ENCODE measurements at regions not wholly inside any gene's neighbourhood (a gene's known extent, or its start where the extent isn't known, plus 50 kb on each side); places are given as distances from the start of the nearest gene placed in this dataset.

DNA sequence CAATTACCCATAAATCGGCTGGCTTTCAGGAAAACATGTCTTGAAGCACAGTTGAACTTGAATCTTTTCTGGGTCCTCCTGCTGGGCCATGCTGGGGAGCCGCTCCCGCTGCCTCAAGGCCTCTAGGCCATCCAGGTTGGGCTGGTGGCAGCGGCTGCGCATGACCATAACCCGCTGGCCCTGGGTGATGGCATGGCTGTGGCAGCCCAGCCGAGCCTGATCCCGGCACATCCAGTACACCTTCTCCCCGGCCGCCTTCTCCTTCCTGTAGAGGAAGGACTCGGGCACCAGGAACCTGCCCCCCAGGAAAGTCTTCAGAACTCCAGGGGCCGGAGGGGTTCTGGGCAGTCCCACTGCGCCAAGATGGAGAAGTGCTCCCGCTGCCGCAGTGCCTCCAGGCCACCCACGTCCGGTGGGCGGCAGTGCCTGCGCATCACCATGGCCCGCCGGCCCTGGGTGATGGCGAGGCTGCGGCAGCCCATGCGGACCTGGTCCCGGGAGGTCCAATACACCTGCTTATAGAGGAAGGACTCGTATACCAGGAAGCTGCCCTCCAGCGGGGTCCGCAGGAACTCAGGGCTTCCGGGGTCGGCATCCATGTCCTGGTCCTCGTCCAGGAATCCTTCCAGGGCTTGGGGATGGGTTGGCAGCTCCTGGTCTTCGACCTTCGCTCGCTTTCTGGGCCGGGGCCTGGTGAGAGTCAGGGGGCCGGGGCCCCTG lies 84.3 kb upstream of the FXR1 start:
- Histone ChIP-seq H3K4me3 (replicated peaks; ENCODE audit: insufficient read depth, low read length) (no peak overlapping the region), H3K27me3 (ENCODE audit: insufficient read depth, poor library complexity, severe bottlenecking) (no peaks in the 10 kb centered on the region), H3K27ac (replicated peaks) (no peak overlapping the region)
- no peak for DNase-seq (ENCODE audit: low read depth in 1 of 2, low spot score in 1 of 2)
- TF ChIP-seq, protein P1, sequence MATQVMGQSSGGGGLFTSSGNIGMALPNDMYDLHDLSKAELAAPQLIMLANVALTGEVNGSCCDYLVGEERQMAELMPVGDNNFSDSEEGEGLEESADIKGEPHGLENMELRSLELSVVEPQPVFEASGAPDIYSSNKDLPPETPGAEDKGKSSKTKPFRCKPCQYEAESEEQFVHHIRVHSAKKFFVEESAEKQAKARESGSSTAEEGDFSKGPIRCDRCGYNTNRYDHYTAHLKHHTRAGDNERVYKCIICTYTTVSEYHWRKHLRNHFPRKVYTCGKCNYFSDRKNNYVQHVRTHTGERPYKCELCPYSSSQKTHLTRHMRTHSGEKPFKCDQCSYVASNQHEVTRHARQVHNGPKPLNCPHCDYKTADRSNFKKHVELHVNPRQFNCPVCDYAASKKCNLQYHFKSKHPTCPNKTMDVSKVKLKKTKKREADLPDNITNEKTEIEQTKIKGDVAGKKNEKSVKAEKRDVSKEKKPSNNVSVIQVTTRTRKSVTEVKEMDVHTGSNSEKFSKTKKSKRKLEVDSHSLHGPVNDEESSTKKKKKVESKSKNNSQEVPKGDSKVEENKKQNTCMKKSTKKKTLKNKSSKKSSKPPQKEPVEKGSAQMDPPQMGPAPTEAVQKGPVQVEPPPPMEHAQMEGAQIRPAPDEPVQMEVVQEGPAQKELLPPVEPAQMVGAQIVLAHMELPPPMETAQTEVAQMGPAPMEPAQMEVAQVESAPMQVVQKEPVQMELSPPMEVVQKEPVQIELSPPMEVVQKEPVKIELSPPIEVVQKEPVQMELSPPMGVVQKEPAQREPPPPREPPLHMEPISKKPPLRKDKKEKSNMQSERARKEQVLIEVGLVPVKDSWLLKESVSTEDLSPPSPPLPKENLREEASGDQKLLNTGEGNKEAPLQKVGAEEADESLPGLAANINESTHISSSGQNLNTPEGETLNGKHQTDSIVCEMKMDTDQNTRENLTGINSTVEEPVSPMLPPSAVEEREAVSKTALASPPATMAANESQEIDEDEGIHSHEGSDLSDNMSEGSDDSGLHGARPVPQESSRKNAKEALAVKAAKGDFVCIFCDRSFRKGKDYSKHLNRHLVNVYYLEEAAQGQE (IDR thresholded peaks at IDR 0.05; ENCODE audit: insufficient replicate concordance, low read depth) = no peak
- TF ChIP-seq POLR2AphosphoS5 (IDR thresholded peaks at IDR 0.05; ENCODE audit: low read depth) = no peak
- no peak for TF ChIP-seq GABPA (IDR thresholded peaks at IDR 0.05; ENCODE audit: low read depth)
- no peak for TF ChIP-seq SPI1 (IDR thresholded peaks at IDR 0.05; ENCODE audit: borderline replicate concordance, low read depth)
- TF ChIP-seq, protein P2, sequence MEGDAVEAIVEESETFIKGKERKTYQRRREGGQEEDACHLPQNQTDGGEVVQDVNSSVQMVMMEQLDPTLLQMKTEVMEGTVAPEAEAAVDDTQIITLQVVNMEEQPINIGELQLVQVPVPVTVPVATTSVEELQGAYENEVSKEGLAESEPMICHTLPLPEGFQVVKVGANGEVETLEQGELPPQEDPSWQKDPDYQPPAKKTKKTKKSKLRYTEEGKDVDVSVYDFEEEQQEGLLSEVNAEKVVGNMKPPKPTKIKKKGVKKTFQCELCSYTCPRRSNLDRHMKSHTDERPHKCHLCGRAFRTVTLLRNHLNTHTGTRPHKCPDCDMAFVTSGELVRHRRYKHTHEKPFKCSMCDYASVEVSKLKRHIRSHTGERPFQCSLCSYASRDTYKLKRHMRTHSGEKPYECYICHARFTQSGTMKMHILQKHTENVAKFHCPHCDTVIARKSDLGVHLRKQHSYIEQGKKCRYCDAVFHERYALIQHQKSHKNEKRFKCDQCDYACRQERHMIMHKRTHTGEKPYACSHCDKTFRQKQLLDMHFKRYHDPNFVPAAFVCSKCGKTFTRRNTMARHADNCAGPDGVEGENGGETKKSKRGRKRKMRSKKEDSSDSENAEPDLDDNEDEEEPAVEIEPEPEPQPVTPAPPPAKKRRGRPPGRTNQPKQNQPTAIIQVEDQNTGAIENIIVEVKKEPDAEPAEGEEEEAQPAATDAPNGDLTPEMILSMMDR (IDR thresholded peaks at IDR 0.05; ENCODE audit: insufficient read depth, low read length) = no peak

DNA sequence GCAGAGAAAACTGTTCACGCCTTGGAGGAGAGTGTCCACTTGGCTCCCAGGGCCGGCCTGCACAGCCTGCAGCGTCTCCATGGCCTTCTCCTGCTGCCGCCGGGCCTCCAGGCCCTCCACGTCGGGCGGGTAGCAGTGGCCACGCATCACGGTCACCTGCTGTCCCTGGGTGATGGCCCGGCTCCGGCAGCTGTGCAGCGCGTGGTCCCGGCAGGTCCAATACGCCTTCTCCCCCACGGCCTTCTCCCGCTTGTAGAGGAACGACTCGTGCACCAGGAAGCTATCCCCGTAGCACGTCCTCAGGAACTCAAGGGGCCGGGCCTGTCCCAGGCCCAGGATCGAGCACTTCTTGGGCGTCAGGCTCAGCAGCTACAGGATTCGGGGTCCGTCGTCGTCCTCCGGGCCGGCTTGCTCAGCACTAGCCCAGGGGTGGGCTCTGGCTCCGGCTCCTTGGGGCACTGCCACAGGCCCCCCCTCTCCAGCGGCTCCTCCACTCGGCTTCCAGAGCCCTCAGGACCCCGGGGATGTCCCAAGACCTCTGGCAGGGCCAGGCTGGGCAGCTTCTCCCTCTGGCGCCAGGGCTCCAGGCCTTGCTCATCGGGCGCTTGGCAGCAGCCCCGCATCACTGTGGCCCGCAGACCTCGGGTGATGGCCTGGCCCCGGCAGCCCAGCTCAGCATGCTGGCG lies 83.6 kb upstream of the FXR1 start:
- no peak for DNase-seq (ENCODE audit: low read depth in 1 of 2, low spot score in 1 of 2)

More for the DNA sequence above, 83.6 kb upstream of the FXR1 start:
- H3K27me3 ChIP-seq (ENCODE audit: insufficient read depth, poor library complexity, severe bottlenecking) = no peaks in the 10 kb centered on the region
- TF ChIP-seq GABPA (IDR thresholded peaks at IDR 0.05; ENCODE audit: low read depth) = no peak
- TF ChIP-seq, protein P2 (IDR thresholded peaks at IDR 0.05; ENCODE audit: insufficient read depth, low read length) = no peak
- no peak for TF ChIP-seq POLR2AphosphoS5 (IDR thresholded peaks at IDR 0.05; ENCODE audit: low read depth)
- TF ChIP-seq, protein P1 (IDR thresholded peaks at IDR 0.05; ENCODE audit: insufficient replicate concordance, low read depth) = no peak
- no peak for TF ChIP-seq SPI1 (IDR thresholded peaks at IDR 0.05; ENCODE audit: borderline replicate concordance, low read depth)
- H3K27ac ChIP-seq (replicated peaks) = no peak overlapping the region
- no peak overlapping the region for H3K4me3 ChIP-seq (replicated peaks; ENCODE audit: insufficient read depth, low read length)
